PFSK-1 (cell line): ENCODE measurements at regions not wholly inside any gene's neighbourhood (a gene's known extent, or its start where the extent isn't known, plus 50 kb on each side); places are given as distances from the start of the nearest gene placed in this dataset.

Source experiments
- FOXP2 ChIP-seq: optimal IDR thresholded peaks from 2 replicates; pipeline ENCODE3; 2011; ENCODE audit warnings: borderline replicate concordance, control low read depth, inconsistent platforms; ENCODE audit not compliant: insufficient read depth; ENCODE audit errors: extremely low read length, extremely low read depth
- POLR2AphosphoS5 ChIP-seq: IDR thresholded peaks from 2 replicates; pipeline ENCODE4 v1.6.1; 2012; ENCODE audit warnings: low read depth, mild to moderate bottlenecking, control low read depth, low read length, moderate library complexity
- SIN3A ChIP-seq: IDR thresholded peaks from 2 replicates; pipeline ENCODE4 v1.6.1; 2012; ENCODE audit warnings: mild to moderate bottlenecking, low read length, moderate library complexity, borderline replicate concordance; ENCODE audit not compliant: insufficient read depth
- TAF1 ChIP-seq: IDR thresholded peaks from 2 replicates; pipeline ENCODE4 v1.6.1; 2012; ENCODE audit warnings: low read length, control low read depth, borderline replicate concordance; ENCODE audit not compliant: insufficient read depth
- TF ChIP-seq, protein P1 (sequence below), 2 experiments: IDR thresholded peaks; 2 replicates each; pipeline versions ENCODE4 v1.6.1 to v1.8.0; 2011 to 2012; ENCODE audit warnings: low read depth in 2 of 2, low read length in 2 of 2, control low read depth in 1 of 2, inconsistent platforms in 1 of 2, mild to moderate bottlenecking in 1 of 2, moderate library complexity in 1 of 2; ENCODE audit not compliant: insufficient read depth in 1 of 2

DNA sequence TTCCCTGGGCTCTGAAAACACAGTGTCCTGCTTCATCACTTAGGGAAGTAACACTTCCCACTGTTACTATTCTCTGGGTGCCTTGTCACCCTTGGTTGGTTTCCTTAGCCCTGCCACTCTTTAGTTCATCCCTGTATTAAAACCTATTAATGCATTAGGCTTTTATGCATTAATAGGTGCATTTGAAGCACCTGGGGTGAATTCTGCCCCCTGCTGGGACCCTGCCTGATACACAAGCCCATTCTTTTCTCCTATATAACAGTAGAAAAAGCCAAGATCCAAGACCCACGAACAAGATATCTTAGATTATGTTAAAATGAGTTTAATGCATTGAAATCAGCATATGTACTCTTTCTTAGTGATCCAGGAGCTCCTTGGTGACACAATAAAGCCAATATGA is 235.7 kb downstream of the PMP22 start:
- TF ChIP-seq POLR2AphosphoS5 (no peak), SIN3A (no peak), TAF1 (no peak), FOXP2 (no peak)
- TF ChIP-seq, protein P1, sequence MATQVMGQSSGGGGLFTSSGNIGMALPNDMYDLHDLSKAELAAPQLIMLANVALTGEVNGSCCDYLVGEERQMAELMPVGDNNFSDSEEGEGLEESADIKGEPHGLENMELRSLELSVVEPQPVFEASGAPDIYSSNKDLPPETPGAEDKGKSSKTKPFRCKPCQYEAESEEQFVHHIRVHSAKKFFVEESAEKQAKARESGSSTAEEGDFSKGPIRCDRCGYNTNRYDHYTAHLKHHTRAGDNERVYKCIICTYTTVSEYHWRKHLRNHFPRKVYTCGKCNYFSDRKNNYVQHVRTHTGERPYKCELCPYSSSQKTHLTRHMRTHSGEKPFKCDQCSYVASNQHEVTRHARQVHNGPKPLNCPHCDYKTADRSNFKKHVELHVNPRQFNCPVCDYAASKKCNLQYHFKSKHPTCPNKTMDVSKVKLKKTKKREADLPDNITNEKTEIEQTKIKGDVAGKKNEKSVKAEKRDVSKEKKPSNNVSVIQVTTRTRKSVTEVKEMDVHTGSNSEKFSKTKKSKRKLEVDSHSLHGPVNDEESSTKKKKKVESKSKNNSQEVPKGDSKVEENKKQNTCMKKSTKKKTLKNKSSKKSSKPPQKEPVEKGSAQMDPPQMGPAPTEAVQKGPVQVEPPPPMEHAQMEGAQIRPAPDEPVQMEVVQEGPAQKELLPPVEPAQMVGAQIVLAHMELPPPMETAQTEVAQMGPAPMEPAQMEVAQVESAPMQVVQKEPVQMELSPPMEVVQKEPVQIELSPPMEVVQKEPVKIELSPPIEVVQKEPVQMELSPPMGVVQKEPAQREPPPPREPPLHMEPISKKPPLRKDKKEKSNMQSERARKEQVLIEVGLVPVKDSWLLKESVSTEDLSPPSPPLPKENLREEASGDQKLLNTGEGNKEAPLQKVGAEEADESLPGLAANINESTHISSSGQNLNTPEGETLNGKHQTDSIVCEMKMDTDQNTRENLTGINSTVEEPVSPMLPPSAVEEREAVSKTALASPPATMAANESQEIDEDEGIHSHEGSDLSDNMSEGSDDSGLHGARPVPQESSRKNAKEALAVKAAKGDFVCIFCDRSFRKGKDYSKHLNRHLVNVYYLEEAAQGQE (IDR thresholded peaks at IDR 0.05; ENCODE audit: insufficient read depth in 1 of 2, low read depth in 2 of 2, low read length in 2 of 2) = no peak

DNA sequence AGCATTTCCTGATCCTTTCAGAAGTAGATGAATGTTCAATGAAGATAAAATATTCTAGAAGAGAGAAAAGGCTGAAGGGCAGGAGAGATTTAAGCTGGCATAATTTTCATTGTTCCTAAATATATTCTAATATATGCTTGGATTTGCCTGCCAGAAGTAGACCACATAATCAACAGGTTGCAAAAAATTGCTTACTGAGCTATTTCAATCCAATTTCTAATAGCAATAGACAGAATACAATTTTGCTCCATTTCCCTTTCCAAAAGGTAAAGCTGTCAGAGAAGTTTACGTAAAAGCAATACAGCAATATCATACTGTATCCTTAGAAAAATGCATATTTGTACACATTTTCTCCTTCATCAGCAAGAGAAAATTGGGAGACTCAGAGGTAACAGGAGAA is 237.3 kb downstream of the PMP22 start:
- TF ChIP-seq TAF1 (no peak), POLR2AphosphoS5 (no peak), FOXP2 (no peak), SIN3A (no peak)
- TF ChIP-seq, protein P1 (IDR thresholded peaks at IDR 0.05; ENCODE audit: insufficient read depth in 1 of 2, low read depth in 2 of 2, low read length in 2 of 2) = no peak

DNA sequence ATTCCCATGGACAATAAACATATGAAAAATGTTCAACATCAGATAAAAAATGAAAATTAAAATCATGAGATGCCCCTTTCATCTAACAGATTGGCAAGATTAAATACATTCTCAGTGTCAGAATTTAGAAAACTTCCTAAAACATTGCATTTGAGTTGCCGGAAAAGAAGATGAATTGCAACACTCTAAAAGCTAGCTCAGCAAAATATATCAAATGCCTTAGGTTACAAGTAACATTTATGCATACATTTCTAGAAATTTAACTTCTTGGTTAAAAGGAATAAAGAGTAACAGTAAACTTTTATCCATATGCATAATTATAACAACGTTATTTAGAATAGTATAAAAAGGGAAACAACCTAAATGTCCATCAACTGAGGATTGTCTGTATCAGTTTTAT is 239.0 kb downstream of the PMP22 start:
- TF ChIP-seq POLR2AphosphoS5 = no peak
- TF ChIP-seq, protein P1 (IDR thresholded peaks at IDR 0.05; ENCODE audit: insufficient read depth in 1 of 2, low read depth in 2 of 2, low read length in 2 of 2) = no peak
- no peak for TF ChIP-seq SIN3A
- TF ChIP-seq FOXP2 = no peak
- no peak for TF ChIP-seq TAF1

DNA sequence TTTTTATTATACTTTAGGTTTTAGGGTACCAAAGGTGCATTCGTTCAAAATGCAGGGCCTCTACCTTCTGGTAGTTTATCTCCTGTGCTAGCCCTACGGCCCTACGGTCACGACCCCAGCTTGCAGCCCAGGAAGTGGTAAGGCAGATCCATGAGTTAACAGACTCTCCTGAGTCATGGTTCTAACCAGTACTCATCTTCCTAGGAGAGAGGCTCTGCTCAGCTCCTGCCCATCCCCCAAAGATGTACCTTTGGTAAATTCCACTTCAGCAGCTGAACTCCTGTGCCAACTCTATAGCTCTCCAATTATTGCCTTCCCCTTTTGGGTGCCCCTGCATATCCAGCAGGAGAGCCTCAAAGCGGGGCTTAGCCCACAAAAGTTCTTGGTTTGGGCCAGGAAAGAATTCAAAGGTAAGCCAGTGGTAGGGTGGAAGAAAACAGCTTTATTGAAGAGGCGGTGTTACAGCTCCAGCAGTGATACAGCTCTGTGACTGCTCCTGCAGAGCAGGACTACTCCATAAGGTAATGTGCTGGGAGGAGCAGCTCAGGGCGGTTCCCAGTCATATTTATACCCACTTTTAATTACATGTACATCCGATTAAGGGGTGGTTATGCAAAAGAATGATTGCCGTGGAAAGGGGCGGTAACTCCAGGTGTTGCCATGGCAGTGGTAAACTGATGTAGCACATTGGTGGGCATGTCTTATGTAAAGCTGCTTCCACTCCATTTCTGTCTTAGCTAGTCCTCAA is 241.4 kb downstream of the PMP22 start:
- TF ChIP-seq FOXP2 (no peak), SIN3A (no peak), TAF1 (no peak), POLR2AphosphoS5 (no peak)
- TF ChIP-seq, protein P1 (IDR thresholded peaks at IDR 0.05; ENCODE audit: insufficient read depth in 1 of 2, low read depth in 2 of 2, low read length in 2 of 2) = no peak

DNA sequence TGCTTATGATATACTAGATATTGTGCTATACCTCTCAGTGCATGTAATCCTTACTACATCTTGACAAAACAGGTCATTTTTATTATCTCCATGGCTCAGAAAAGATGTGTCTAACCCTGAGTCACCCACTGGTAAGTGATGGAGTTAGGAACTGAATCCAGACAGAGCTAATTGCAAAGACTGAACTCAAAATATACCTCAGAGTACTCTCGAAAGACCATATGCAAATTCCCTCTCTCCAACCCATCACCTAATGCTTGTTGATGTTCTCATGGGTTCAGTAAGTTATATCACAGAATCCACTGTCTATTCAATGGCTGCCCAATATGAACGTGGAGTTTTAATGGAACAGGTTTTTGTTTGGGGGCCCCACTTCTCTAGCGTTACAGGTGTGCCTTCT is 246.0 kb downstream of the PMP22 start:
- TF ChIP-seq, protein P1 (IDR thresholded peaks at IDR 0.05; ENCODE audit: insufficient read depth in 1 of 2, low read depth in 2 of 2, low read length in 2 of 2) = no peak
- TF ChIP-seq POLR2AphosphoS5 (no peak), SIN3A (no peak), FOXP2 (no peak), TAF1 (no peak)
